WERI-Rb-1 (cell line): ENCODE measurements at regions not wholly inside any gene's neighbourhood (a gene's known extent, or its start where the extent isn't known, plus 50 kb on each side); places are given as distances from the start of the nearest gene placed in this dataset.
"Not testable (repeated sequence)": the region's sequence is repeated elsewhere in the genome, so short reads cannot be mapped to it uniquely, and the experiment has no call there.

Source experiments
- DNase-seq: peaks from one replicate; pipeline ENCODE4 v3.0.0-alpha.2; 2020
- H3K27ac ChIP-seq: fragments of 250-450 bp; sonication (Bioruptor Pico); 2 replicates; pipeline ENCODE4 v1.5.1; 2020; ENCODE audit warnings: mild to moderate bottlenecking, moderate library complexity
- H3K27me3 ChIP-seq: fragments of 250-450 bp; sonication (Bioruptor Pico); 2 replicates; pipeline ENCODE4 v1.5.1; 2021; ENCODE audit warnings: mild to moderate bottlenecking, low read depth, moderate library complexity; ENCODE audit not compliant: insufficient read depth, severe bottlenecking
- H3K36me3 ChIP-seq: fragments of 250-450 bp; sonication (Bioruptor Pico); 2 replicates; pipeline ENCODE4 v1.5.1; 2020; ENCODE audit warnings: mild to moderate bottlenecking, moderate library complexity
- H3K4me3 ChIP-seq: 2 replicates; pipeline ENCODE4 v1.5.1; 2011; ENCODE audit warnings: low read depth, mild to moderate bottlenecking, control low read depth, low read length
- H3K9me3 ChIP-seq: fragments of 250-450 bp; sonication (Bioruptor Pico); 2 replicates; pipeline ENCODE4 v1.5.1; 2021; ENCODE audit warnings: mild to moderate bottlenecking, moderate library complexity; ENCODE audit not compliant: severe bottlenecking
- TF ChIP-seq, protein P1 (sequence below): IDR thresholded peaks from 2 replicates; pipeline ENCODE4 v1.5.1; 2011; ENCODE audit warnings: low read depth, mild to moderate bottlenecking, control low read depth, inconsistent platforms, low read length

- TF ChIP-seq, protein P1, sequence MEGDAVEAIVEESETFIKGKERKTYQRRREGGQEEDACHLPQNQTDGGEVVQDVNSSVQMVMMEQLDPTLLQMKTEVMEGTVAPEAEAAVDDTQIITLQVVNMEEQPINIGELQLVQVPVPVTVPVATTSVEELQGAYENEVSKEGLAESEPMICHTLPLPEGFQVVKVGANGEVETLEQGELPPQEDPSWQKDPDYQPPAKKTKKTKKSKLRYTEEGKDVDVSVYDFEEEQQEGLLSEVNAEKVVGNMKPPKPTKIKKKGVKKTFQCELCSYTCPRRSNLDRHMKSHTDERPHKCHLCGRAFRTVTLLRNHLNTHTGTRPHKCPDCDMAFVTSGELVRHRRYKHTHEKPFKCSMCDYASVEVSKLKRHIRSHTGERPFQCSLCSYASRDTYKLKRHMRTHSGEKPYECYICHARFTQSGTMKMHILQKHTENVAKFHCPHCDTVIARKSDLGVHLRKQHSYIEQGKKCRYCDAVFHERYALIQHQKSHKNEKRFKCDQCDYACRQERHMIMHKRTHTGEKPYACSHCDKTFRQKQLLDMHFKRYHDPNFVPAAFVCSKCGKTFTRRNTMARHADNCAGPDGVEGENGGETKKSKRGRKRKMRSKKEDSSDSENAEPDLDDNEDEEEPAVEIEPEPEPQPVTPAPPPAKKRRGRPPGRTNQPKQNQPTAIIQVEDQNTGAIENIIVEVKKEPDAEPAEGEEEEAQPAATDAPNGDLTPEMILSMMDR, result no peak
- no peaks in the 10 kb centered on the region for H3K36me3 ChIP-seq
- H3K4me3 ChIP-seq, result no peak overlapping the region
- no peaks in the 10 kb centered on the region for H3K27me3 ChIP-seq
- no peak overlapping the region for H3K27ac ChIP-seq
- no peaks in the 10 kb centered on the region for H3K9me3 ChIP-seq
- no peak for DNase-seq
These were observed 714.3 kb downstream of the ANKRD7 start for GRCh38 chr7:118938845-118939244.

DNA sequence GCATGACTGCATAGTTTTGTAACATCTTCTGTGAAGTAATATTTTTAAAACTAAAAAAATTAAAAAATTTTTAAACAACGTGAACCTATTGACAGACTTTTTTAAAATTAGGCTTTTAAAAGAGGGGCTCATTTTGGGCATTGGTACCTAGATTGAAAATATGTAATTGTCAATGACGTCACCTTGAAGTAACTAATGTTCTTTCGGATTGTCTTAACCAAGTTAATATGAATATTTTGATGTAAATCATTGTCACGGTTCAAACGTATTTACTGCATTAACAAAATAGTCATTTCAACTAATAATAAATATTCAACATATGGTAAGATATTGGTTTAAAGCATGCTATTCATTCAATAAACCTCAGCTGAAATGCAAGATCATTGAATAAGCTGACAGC lies 719.8 kb downstream of the ANKRD7 start:
- Histone ChIP-seq H3K27me3 (no peaks in the 10 kb centered on the region), H3K27ac (no peak overlapping the region), H3K36me3 (no peaks in the 10 kb centered on the region), H3K9me3 (no peaks in the 10 kb centered on the region), H3K4me3 (no peak overlapping the region)
- TF ChIP-seq, protein P1, result no peak
- DNase-seq, result no peak

GRCh38 chr7:118945911-118946682 lies 721.6 kb downstream of the ANKRD7 start:
- Histone ChIP-seq H3K27me3 (no peaks in the 10 kb centered on the region), H3K36me3 (no peaks in the 10 kb centered on the region), H3K27ac (no peak overlapping the region), H3K4me3 (no peak overlapping the region), H3K9me3 (no peaks in the 10 kb centered on the region)
- TF ChIP-seq, protein P1, result no peak
- no peak for DNase-seq

- Histone ChIP-seq H3K27ac (no peak overlapping the region), H3K27me3 (no peaks in the 10 kb centered on the region), H3K4me3 (no peak overlapping the region), H3K36me3 (no peaks in the 10 kb centered on the region), H3K9me3 (no peaks in the 10 kb centered on the region)
- TF ChIP-seq, protein P1, result no peak
- DNase-seq, result no peak
These were observed 724.0 kb downstream of the ANKRD7 start for GRCh38 chr7:118948508-118948907.

- no peak for DNase-seq
- Histone ChIP-seq H3K27me3 (no peaks in the 10 kb centered on the region), H3K27ac (no peak overlapping the region), H3K36me3 (no peaks in the 10 kb centered on the region), H3K4me3 (no peak overlapping the region), H3K9me3 (no peaks in the 10 kb centered on the region)
- TF ChIP-seq, protein P1, result no peak
These were observed 724.5 kb downstream of the ANKRD7 start for GRCh38 chr7:118949031-118949430.

- DNase-seq, H3K9me3 ChIP-seq, H3K27me3 ChIP-seq, H3K27ac ChIP-seq, H3K4me3 ChIP-seq, H3K36me3 ChIP-seq: not testable (repeated sequence)
These were observed 731.8 kb downstream of the ANKRD7 start for GRCh38 chr7:118956285-118956684.
